Mucosa of descending colon (tissue), 3 donors: ENCODE measurements at regions not wholly inside any gene's neighbourhood (a gene's known extent, or its start where the extent isn't known, plus 50 kb on each side); places are given as distances from the start of the nearest gene placed in this dataset.

ENCODE experiments used
- ATAC-seq: fragments of 200-7000 bp; cut with Tn5 transposase; one replicate; pipeline ENCODE4 v1.9.1; 2020; ENCODE audit warnings: mild to moderate bottlenecking, moderate library complexity
- DNase-seq, 3 donors: peaks; one replicate each; pipeline ENCODE4 v3.0.0-alpha.2; 2020
- H3K36me3 ChIP-seq: fragments of 200-600 bp; one replicate; pipeline ENCODE4 v1.8.0; 2021; ENCODE audit warnings: low read depth, mild to moderate bottlenecking
- H3K4me1 ChIP-seq: fragments of 200-600 bp; one replicate; pipeline ENCODE4 v1.8.0; 2021; ENCODE audit warnings: low read depth, mild to moderate bottlenecking
- H3K4me3 ChIP-seq: fragments of 200-600 bp; one replicate; pipeline ENCODE4 v1.8.0; 2021; ENCODE audit warnings: mild to moderate bottlenecking
- H3K9me3 ChIP-seq: fragments of 200-600 bp; one replicate; pipeline ENCODE4 v1.8.0; 2021; ENCODE audit warnings: mild to moderate bottlenecking
- CTCF ChIP-seq: fragments of 200-600 bp; IDR thresholded peaks from one replicate; pipeline ENCODE4 v1.8.0; 2022; ENCODE audit warnings: antibody characterized with exemption, mild to moderate bottlenecking
- intact Hi-C, 2 donors: fragments of 100-400 bp; cut with DNase I in 1 of 2; cut with micrococcal nuclease in 1 of 2; formaldehyde crosslinking; loops; one replicate each; pipeline versions ENCODE4 v1.11.0 to v1.11.1; 2022; cut with DNase I, micrococcal nuclease
- donor health status: DM: no; HTN: no; CAD: no; lungs with moderate emphysema.
- donor health status: DM: no; HTN: no; CAD: no.
- donor health status: DM: no; HTN: yes; CAD: no.

- no peak for TF ChIP-seq CTCF
- DNase-seq: no peak
- no peak overlapping the region for H3K4me3 ChIP-seq
- ATAC-seq: no peak
- H3K36me3 ChIP-seq: no peaks in the 10 kb centered on the region
- H3K9me3 ChIP-seq: peaks cover 65% of the 10 kb centered on the region
- no peaks in the 10 kb centered on the region for H3K4me1 ChIP-seq
- intact Hi-C loops: no loop called here
Observed at GRCh38 chr19:56966697-56967299, 126.3 kb upstream of the PEG3 start.

GRCh38 chr19:56969156-56969555 lies 128.6 kb upstream of the PEG3 start:
- no peaks in the 10 kb centered on the region for H3K36me3 ChIP-seq
- intact Hi-C loops: no loop called here
- no peak for DNase-seq
- peaks cover 80% of the 10 kb centered on the region for H3K9me3 ChIP-seq
- no peak for TF ChIP-seq CTCF
- no peak for ATAC-seq
- no peaks in the 10 kb centered on the region for H3K4me1 ChIP-seq
- no peak overlapping the region for H3K4me3 ChIP-seq

GRCh38 chr19:56969759-56970178 lies 129.2 kb upstream of the PEG3 start:
- Histone ChIP-seq H3K9me3 (peaks cover 81% of the 10 kb centered on the region), H3K4me3 (no peak overlapping the region), H3K36me3 (no peaks in the 10 kb centered on the region), H3K4me1 (no peaks in the 10 kb centered on the region)
- TF ChIP-seq CTCF: no peak
- ATAC-seq (no peak), DNase-seq (no peak)
- intact Hi-C loops: no loop called here

DNA sequence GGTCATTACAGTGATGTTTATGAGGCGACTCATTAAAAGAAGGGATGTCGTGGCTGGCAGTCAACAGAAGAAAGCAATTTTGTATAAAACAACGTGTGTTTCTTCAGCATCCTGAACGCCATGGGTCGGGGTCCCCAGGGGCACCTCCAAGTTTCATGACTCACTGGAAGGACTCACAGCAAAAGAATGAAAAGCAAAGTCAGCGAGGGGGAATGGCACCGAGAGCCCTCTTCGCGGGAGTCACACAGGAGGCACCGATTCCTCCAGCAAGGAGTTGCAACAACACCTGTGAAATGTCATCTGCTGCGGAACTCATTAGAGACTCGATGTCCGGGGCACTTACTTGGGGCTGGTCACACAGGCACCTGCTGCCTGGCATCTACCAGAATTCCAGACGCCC lies 130.7 kb upstream of the PEG3 start:
- Histone ChIP-seq H3K36me3 (no peaks in the 10 kb centered on the region), H3K4me1 (no peaks in the 10 kb centered on the region), H3K9me3 (peaks cover 82% of the 10 kb centered on the region), H3K4me3 (no peak overlapping the region)
- intact Hi-C loops: no loop called here
- ATAC-seq: no peak
- TF ChIP-seq CTCF: no peak
- DNase-seq: no peak

GRCh38 chr19:56972291-56972841 lies 131.8 kb upstream of the PEG3 start:
- H3K9me3 ChIP-seq: peaks cover 81% of the 10 kb centered on the region
- DNase-seq (no peak), ATAC-seq (no peak)
- TF ChIP-seq CTCF: no peak
- no peak overlapping the region for H3K4me3 ChIP-seq
- no peaks in the 10 kb centered on the region for H3K36me3 ChIP-seq
- intact Hi-C loops: no loop called here
- H3K4me1 ChIP-seq: no peaks in the 10 kb centered on the region
